ENCODE measurements at regions not wholly inside any gene's neighbourhood (a gene's known extent, or its start where the extent isn't known, plus 50 kb on each side); places are given as distances from the start of the nearest gene placed in this dataset.

DNA sequence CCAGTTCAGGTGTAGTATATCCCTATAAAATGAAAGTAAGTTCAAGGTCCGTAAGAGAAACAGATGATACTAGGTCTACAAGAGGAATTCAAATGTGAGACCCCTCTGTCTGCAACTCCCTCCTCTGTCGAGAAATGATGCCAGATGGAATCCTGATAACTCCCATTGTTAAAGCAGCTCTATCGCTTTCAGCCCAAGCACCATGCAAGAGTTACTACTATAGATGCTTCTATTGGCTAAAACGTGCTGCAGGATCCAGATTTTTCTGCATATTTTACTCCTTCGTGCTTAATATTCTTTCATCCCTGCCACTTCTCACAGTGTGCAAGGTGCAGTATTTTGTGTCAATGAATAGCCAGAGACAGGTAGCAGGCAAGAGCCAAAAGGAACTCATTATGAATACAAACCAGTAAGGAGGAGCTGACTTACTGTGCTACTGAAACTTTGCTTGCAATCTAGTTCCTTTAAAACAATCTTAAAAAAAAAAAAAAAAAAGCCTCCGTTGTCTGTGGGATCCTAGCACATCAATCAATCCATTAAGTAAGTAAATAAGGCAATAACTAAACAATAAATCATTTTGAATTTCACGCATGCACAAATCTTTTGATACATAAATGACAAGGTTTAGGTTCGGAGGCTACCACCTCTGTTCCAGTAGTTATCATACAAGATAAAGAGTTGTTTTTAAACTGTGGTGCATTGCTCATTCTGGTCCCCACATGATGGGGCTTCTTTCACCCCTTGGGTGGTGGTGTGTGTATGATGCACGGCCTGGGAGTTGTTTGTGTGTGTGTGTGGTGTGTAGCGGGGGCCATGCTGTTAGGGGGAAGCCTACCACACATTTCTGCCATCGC lies 151.1 kb upstream of the MPDZ start:
- no peaks in the 10 kb centered on the region for H3K36me3 ChIP-seq (ENCODE audit: control insufficient read depth, insufficient read depth, low read length)
- no peak overlapping the region for H3K4me3 ChIP-seq (replicated peaks in 1 of 4; ENCODE audit: control extremely low read depth in 1 of 4, insufficient read depth in 1 of 4, low read depth in 3 of 4, low read length in 4 of 4)
- no peaks in the 10 kb centered on the region for H3K9me3 ChIP-seq (ENCODE audit: control insufficient read depth, insufficient read depth, low read depth, low read length)
- H4K20me1 ChIP-seq (ENCODE audit: control insufficient read depth, extremely low read depth, insufficient read depth, low read length): no peaks in the 10 kb centered on the region
- no peaks in the 10 kb centered on the region for H3K4me1 ChIP-seq (ENCODE audit: control insufficient read depth, extremely low read depth, insufficient read depth, low read length)
- H3K4me2 ChIP-seq (ENCODE audit: extremely low read depth, insufficient read depth, low read length): no peak overlapping the region
- no peak overlapping the region for H3K9ac ChIP-seq (ENCODE audit: insufficient read depth, low read length)
- H3K27ac ChIP-seq (ENCODE audit: insufficient read depth, low read length): no peak overlapping the region
- no peak overlapping the region for H2AFZ ChIP-seq (ENCODE audit: low read length)
- H3K79me2 ChIP-seq (ENCODE audit: control insufficient read depth, insufficient read depth, low read length): no peaks in the 10 kb centered on the region
- TF ChIP-seq EZH2 (IDR thresholded peaks at IDR 0.05; ENCODE audit: low read length, missing control alignments) (no peak), CTCF (conservative IDR thresholded peaks at IDR 0.05 in 1 of 2, IDR thresholded peaks at IDR 0.05 in 1 of 2; ENCODE audit: low read depth in 1 of 2, low read length in 2 of 2) (no peak)
- no peak for DNase-seq (ENCODE audit: low read depth in 2 of 2)
- no peaks in the 10 kb centered on the region for H3K27me3 ChIP-seq (ENCODE audit: control insufficient read depth, insufficient read depth, low read length)

GRCh38 chr9:13429301-13430190 lies 150.1 kb upstream of the MPDZ start:
- no peak overlapping the region for H3K27ac ChIP-seq (ENCODE audit: insufficient read depth, low read length)
- no peaks in the 10 kb centered on the region for H3K27me3 ChIP-seq (ENCODE audit: control insufficient read depth, insufficient read depth, low read length)
- TF ChIP-seq EZH2 (IDR thresholded peaks at IDR 0.05; ENCODE audit: low read length, missing control alignments): no peak
- TF ChIP-seq CTCF (conservative IDR thresholded peaks at IDR 0.05 in 1 of 2, IDR thresholded peaks at IDR 0.05 in 1 of 2; ENCODE audit: low read depth in 1 of 2, low read length in 2 of 2): no peak
- no peaks in the 10 kb centered on the region for H3K9me3 ChIP-seq (ENCODE audit: control insufficient read depth, insufficient read depth, low read depth, low read length)
- no peak overlapping the region for H3K4me3 ChIP-seq (replicated peaks in 1 of 4; ENCODE audit: control extremely low read depth in 1 of 4, insufficient read depth in 1 of 4, low read depth in 3 of 4, low read length in 4 of 4)
- no peak overlapping the region for H3K4me2 ChIP-seq (ENCODE audit: extremely low read depth, insufficient read depth, low read length)
- no peak overlapping the region for H2AFZ ChIP-seq (ENCODE audit: low read length)
- no peaks in the 10 kb centered on the region for H4K20me1 ChIP-seq (ENCODE audit: control insufficient read depth, extremely low read depth, insufficient read depth, low read length)
- no peaks in the 10 kb centered on the region for H3K4me1 ChIP-seq (ENCODE audit: control insufficient read depth, extremely low read depth, insufficient read depth, low read length)
- H3K79me2 ChIP-seq (ENCODE audit: control insufficient read depth, insufficient read depth, low read length): no peaks in the 10 kb centered on the region
- no peak for DNase-seq (ENCODE audit: low read depth in 2 of 2)
- H3K9ac ChIP-seq (ENCODE audit: insufficient read depth, low read length): no peak overlapping the region
- no peaks in the 10 kb centered on the region for H3K36me3 ChIP-seq (ENCODE audit: control insufficient read depth, insufficient read depth, low read length)

DNA sequence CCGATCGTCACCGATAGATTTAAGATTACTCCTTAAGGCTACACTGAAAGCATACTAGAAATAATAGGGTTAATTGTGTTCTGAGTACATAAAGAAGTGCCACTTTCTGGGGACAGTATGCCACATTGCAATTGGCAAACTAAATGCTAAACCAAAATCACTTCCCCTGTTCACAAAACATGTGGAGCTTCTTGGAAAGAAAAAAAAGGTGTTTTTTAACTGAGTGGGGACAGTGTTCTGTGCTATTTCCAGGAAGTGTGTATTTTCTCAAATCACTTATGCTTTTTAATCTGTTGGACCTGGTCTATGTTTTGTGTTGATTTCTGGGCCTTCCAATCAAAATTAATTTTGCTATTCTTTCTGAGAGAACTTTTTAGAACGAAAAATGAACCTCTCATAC lies 149.3 kb upstream of the MPDZ start:
- Histone ChIP-seq H3K27me3 (ENCODE audit: control insufficient read depth, insufficient read depth, low read length) (no peaks in the 10 kb centered on the region), H3K9ac (ENCODE audit: insufficient read depth, low read length) (no peak overlapping the region), H3K4me2 (ENCODE audit: extremely low read depth, insufficient read depth, low read length) (no peak overlapping the region), H2AFZ (ENCODE audit: low read length) (no peak overlapping the region), H3K36me3 (ENCODE audit: control insufficient read depth, insufficient read depth, low read length) (no peaks in the 10 kb centered on the region), H4K20me1 (ENCODE audit: control insufficient read depth, extremely low read depth, insufficient read depth, low read length) (no peaks in the 10 kb centered on the region), H3K4me1 (ENCODE audit: control insufficient read depth, extremely low read depth, insufficient read depth, low read length) (no peaks in the 10 kb centered on the region), H3K27ac (ENCODE audit: insufficient read depth, low read length) (no peak overlapping the region), H3K79me2 (ENCODE audit: control insufficient read depth, insufficient read depth, low read length) (no peaks in the 10 kb centered on the region), H3K4me3 (replicated peaks in 1 of 4; ENCODE audit: control extremely low read depth in 1 of 4, insufficient read depth in 1 of 4, low read depth in 3 of 4, low read length in 4 of 4) (no peak overlapping the region), H3K9me3 (ENCODE audit: control insufficient read depth, insufficient read depth, low read depth, low read length) (no peaks in the 10 kb centered on the region)
- TF ChIP-seq EZH2 (IDR thresholded peaks at IDR 0.05; ENCODE audit: low read length, missing control alignments) (no peak), CTCF (conservative IDR thresholded peaks at IDR 0.05 in 1 of 2, IDR thresholded peaks at IDR 0.05 in 1 of 2; ENCODE audit: low read depth in 1 of 2, low read length in 2 of 2) (no peak)
- no peak for DNase-seq (ENCODE audit: low read depth in 2 of 2)
